ENCODE measurements at regions not wholly inside any gene's neighbourhood (a gene's known extent, or its start where the extent isn't known, plus 50 kb on each side); places are given as distances from the start of the nearest gene placed in this dataset.

- H3K9ac ChIP-seq (ENCODE audit: insufficient read length, low read depth), result no peak overlapping the region
- TF ChIP-seq YY1 (IDR thresholded peaks at IDR 0.05; ENCODE audit: insufficient read depth, insufficient read length), result no peak
- no peak for TF ChIP-seq ZNF274 (IDR thresholded peaks at IDR 0.05; ENCODE audit: low read depth, low read length)
- TF ChIP-seq SUZ12 (IDR thresholded peaks at IDR 0.05; ENCODE audit: extremely low read depth, insufficient read depth, insufficient read length), result no peak
- H3K27me3 ChIP-seq (ENCODE audit: insufficient read depth, insufficient read length), result no peaks in the 10 kb centered on the region
- 0 out of 2 replicates have a peak, but pooled peaks cover under 1% of the 10 kb centered on the region for H3K9me3 ChIP-seq (ENCODE audit: insufficient read depth, low read length)
- no peak overlapping the region for H3K4me3 ChIP-seq (ENCODE audit: insufficient read length, low read depth)
- no peak for DNase-seq (ENCODE audit: low read depth, low spot score)
- H3K4me1 ChIP-seq (ENCODE audit: insufficient read depth, insufficient read length), result no peaks in the 10 kb centered on the region
- no peaks in the 10 kb centered on the region for H3K36me3 ChIP-seq (ENCODE audit: insufficient read depth, insufficient read length, low read length)
Measured at GRCh38 chr2:59490192-59490591, 1063.3 kb downstream of the BCL11A start.

GRCh38 chr2:59484673-59485072, 1068.8 kb downstream of the BCL11A start:
- TF ChIP-seq YY1 (IDR thresholded peaks at IDR 0.05; ENCODE audit: insufficient read depth, insufficient read length), result no peak
- TF ChIP-seq SUZ12 (IDR thresholded peaks at IDR 0.05; ENCODE audit: extremely low read depth, insufficient read depth, insufficient read length), result no peak
- no peak for TF ChIP-seq ZNF274 (IDR thresholded peaks at IDR 0.05; ENCODE audit: low read depth, low read length)
- Histone ChIP-seq H3K4me1 (ENCODE audit: insufficient read depth, insufficient read length) (no peaks in the 10 kb centered on the region), H3K27me3 (ENCODE audit: insufficient read depth, insufficient read length) (no peaks in the 10 kb centered on the region), H3K9ac (ENCODE audit: insufficient read length, low read depth) (no peak overlapping the region), H3K9me3 (ENCODE audit: insufficient read depth, low read length) (no peaks in the 10 kb centered on the region), H3K4me3 (ENCODE audit: insufficient read length, low read depth) (no peak overlapping the region), H3K36me3 (ENCODE audit: insufficient read depth, insufficient read length, low read length) (no peaks in the 10 kb centered on the region)
- no peak for DNase-seq (ENCODE audit: low read depth, low spot score)

- peaks cover 2% of the 10 kb centered on the region for H3K4me1 ChIP-seq (ENCODE audit: insufficient read depth, insufficient read length)
- H3K4me3 ChIP-seq (ENCODE audit: insufficient read length, low read depth), result no peak overlapping the region
- H3K36me3 ChIP-seq (ENCODE audit: insufficient read depth, insufficient read length, low read length), result no peaks in the 10 kb centered on the region
- H3K9me3 ChIP-seq (ENCODE audit: insufficient read depth, low read length), result no peaks in the 10 kb centered on the region; the same call in 1 of the 2 replicates
- no peaks in the 10 kb centered on the region for H3K27me3 ChIP-seq (ENCODE audit: insufficient read depth, insufficient read length)
- peak; percentile 33 for DNase-seq (ENCODE audit: low read depth, low spot score)
- no peak overlapping the region for H3K9ac ChIP-seq (ENCODE audit: insufficient read length, low read depth)
- TF ChIP-seq SUZ12 (IDR thresholded peaks at IDR 0.05; ENCODE audit: extremely low read depth, insufficient read depth, insufficient read length) (no peak), YY1 (IDR thresholded peaks at IDR 0.05; ENCODE audit: insufficient read depth, insufficient read length) (no peak), ZNF274 (IDR thresholded peaks at IDR 0.05; ENCODE audit: low read depth, low read length) (no peak)
Measured at GRCh38 chr2:59463426-59463825, 1090.0 kb downstream of the BCL11A start.

GRCh38 chr2:59462422-59463197, 1090.8 kb downstream of the BCL11A start:
- TF ChIP-seq ZNF274 (IDR thresholded peaks at IDR 0.05; ENCODE audit: low read depth, low read length) (no peak), SUZ12 (IDR thresholded peaks at IDR 0.05; ENCODE audit: extremely low read depth, insufficient read depth, insufficient read length) (no peak), YY1 (IDR thresholded peaks at IDR 0.05; ENCODE audit: insufficient read depth, insufficient read length) (no peak)
- Histone ChIP-seq H3K27me3 (ENCODE audit: insufficient read depth, insufficient read length) (no peaks in the 10 kb centered on the region), H3K4me1 (ENCODE audit: insufficient read depth, insufficient read length) (peaks cover 2% of the 10 kb centered on the region), H3K4me3 (ENCODE audit: insufficient read length, low read depth) (no peak overlapping the region), H3K36me3 (ENCODE audit: insufficient read depth, insufficient read length, low read length) (no peaks in the 10 kb centered on the region), H3K9me3 (ENCODE audit: insufficient read depth, low read length) (no peaks in the 10 kb centered on the region; the same call in 1 of the 2 replicates), H3K9ac (ENCODE audit: insufficient read length, low read depth) (no peak overlapping the region)
- DNase-seq (ENCODE audit: low read depth, low spot score), result no peak

- Histone ChIP-seq H3K9me3 (ENCODE audit: insufficient read depth, low read length) (no peaks in the 10 kb centered on the region), H3K4me1 (ENCODE audit: insufficient read depth, insufficient read length) (peaks cover 2% of the 10 kb centered on the region), H3K36me3 (ENCODE audit: insufficient read depth, insufficient read length, low read length) (no peaks in the 10 kb centered on the region), H3K27me3 (ENCODE audit: insufficient read depth, insufficient read length) (no peaks in the 10 kb centered on the region), H3K9ac (ENCODE audit: insufficient read length, low read depth) (no peak overlapping the region), H3K4me3 (ENCODE audit: insufficient read length, low read depth) (no peak overlapping the region)
- DNase-seq (ENCODE audit: low read depth, low spot score), result no peak
- no peak for TF ChIP-seq YY1 (IDR thresholded peaks at IDR 0.05; ENCODE audit: insufficient read depth, insufficient read length)
- TF ChIP-seq ZNF274 (IDR thresholded peaks at IDR 0.05; ENCODE audit: low read depth, low read length), result no peak
- no peak for TF ChIP-seq SUZ12 (IDR thresholded peaks at IDR 0.05; ENCODE audit: extremely low read depth, insufficient read depth, insufficient read length)
Measured at GRCh38 chr2:59461127-59461526, 1092.3 kb downstream of the BCL11A start.

- Histone ChIP-seq H3K4me1 (ENCODE audit: insufficient read depth, insufficient read length) (peaks cover 2% of the 10 kb centered on the region), H3K9me3 (ENCODE audit: insufficient read depth, low read length) (no peaks in the 10 kb centered on the region), H3K27me3 (ENCODE audit: insufficient read depth, insufficient read length) (no peaks in the 10 kb centered on the region), H3K4me3 (ENCODE audit: insufficient read length, low read depth) (no peak overlapping the region), H3K9ac (ENCODE audit: insufficient read length, low read depth) (no peak overlapping the region), H3K36me3 (ENCODE audit: insufficient read depth, insufficient read length, low read length) (no peaks in the 10 kb centered on the region)
- DNase-seq (ENCODE audit: low read depth, low spot score), result no peak
- TF ChIP-seq ZNF274 (IDR thresholded peaks at IDR 0.05; ENCODE audit: low read depth, low read length) (no peak), SUZ12 (IDR thresholded peaks at IDR 0.05; ENCODE audit: extremely low read depth, insufficient read depth, insufficient read length) (no peak), YY1 (IDR thresholded peaks at IDR 0.05; ENCODE audit: insufficient read depth, insufficient read length) (no peak)
Measured at GRCh38 chr2:59458800-59459199, 1094.7 kb downstream of the BCL11A start.

- no peak for TF ChIP-seq YY1 (IDR thresholded peaks at IDR 0.05; ENCODE audit: insufficient read depth, insufficient read length)
- no peak for TF ChIP-seq ZNF274 (IDR thresholded peaks at IDR 0.05; ENCODE audit: low read depth, low read length)
- no peak for TF ChIP-seq SUZ12 (IDR thresholded peaks at IDR 0.05; ENCODE audit: extremely low read depth, insufficient read depth, insufficient read length)
- Histone ChIP-seq H3K4me1 (ENCODE audit: insufficient read depth, insufficient read length) (no peaks in the 10 kb centered on the region), H3K27me3 (ENCODE audit: insufficient read depth, insufficient read length) (no peaks in the 10 kb centered on the region), H3K9ac (ENCODE audit: insufficient read length, low read depth) (no peak overlapping the region), H3K9me3 (ENCODE audit: insufficient read depth, low read length) (no peaks in the 10 kb centered on the region), H3K36me3 (ENCODE audit: insufficient read depth, insufficient read length, low read length) (no peaks in the 10 kb centered on the region), H3K4me3 (ENCODE audit: insufficient read length, low read depth) (no peak overlapping the region)
- no peak for DNase-seq (ENCODE audit: low read depth, low spot score)
Measured at GRCh38 chr2:59456285-59456684, 1097.2 kb downstream of the BCL11A start.
